GM18873 (cell line): ENCODE measurements at regions not wholly inside any gene's neighbourhood (a gene's known extent, or its start where the extent isn't known, plus 50 kb on each side); places are given as distances from the start of the nearest gene placed in this dataset.
"Not testable (repeated sequence)": the region's sequence is repeated elsewhere in the genome, so short reads cannot be mapped to it uniquely, and the experiment has no call there.

Source experiments
- ATAC-seq: cut with Tn5 transposase; IDR thresholded peaks from one replicate; pipeline ENCODE4 v1.9.1; 2021; ENCODE audit warnings: mild to moderate bottlenecking, moderate library complexity, moderate number of reproducible peaks; ENCODE audit not compliant: unreplicated experiment, low FRiP score

DNA sequence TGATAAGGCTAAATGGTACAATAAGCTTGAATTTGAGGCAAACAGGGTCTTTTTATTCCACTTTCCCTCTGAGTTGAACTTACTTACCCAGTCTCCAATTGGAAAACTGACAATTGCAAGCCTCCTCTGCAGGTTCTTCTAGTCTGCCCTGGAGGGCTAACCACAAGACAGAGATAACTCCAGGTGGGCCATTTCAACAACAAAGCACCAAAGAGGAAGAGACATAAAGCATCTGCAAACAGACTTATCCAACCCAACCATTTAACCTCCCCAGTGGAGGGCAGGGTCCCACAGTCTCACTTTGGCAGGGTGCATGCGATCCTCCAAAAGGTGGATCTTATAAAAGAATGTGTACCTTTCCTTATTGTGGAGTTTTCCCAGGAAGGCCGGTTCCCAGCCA lies 525.8 kb downstream of the DIPK2A start:
- ATAC-seq = no peak

DNA sequence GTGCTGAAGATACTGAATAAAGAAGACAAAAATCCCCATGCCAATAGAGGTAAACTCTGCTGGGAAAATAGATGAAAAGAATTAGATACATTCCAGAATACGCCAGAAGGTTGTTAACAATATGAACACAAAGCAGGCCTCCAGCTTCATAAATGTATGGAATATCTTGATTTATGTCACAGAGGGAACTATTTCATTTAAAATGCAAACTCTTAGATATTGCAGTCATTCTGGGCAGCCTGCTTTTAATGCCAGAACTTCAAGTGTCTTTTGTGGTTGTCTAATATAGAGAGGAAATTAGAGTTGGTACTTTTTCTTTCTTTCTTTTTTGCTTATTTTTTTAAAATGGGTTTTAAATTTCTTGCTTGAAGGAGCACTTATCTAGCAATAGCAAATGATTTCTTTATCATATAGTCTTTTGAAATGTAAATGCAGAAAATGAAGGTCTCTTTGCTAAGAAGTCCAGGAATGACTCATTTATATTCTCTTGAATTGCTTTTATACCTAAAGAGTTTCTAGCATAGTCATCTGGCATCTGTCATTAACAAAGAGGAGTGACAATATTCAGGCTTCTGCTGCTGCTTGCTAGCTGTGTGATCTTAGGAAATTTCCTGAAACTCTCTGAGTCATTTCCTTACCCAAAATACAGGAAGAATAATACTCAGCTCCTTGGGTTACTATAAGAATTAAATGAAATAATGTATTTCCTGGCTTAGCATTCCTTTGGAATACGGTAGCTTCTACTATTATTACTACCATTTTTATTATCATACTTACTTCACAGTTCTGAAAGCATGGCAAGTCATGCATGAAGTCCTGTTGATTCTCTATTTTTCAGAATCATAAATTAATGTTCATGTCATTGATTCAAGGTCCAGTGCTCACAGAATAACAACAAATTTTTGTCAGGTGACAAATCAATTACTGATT lies 527.6 kb downstream of the DIPK2A start:
- ATAC-seq = no peak

DNA sequence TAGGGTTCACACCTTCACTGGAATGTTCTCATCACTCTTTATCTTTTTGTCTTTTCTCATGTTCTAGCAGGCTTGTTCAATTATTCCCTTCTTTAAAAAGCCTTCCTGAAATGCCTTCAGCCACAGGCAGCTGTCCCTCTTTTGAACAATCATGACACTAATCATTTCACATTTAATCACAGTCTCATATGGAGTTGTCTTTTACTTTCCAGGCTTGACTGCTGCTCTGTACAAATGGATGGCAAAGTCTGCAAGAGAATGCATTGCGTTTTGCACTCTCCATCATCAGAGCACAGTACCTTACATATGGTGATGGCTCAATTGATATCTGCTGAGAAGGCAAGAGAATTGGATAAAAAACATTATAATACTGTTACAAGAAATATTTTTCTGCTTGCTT lies 529.8 kb downstream of the DIPK2A start:
- ATAC-seq = no peak

DNA sequence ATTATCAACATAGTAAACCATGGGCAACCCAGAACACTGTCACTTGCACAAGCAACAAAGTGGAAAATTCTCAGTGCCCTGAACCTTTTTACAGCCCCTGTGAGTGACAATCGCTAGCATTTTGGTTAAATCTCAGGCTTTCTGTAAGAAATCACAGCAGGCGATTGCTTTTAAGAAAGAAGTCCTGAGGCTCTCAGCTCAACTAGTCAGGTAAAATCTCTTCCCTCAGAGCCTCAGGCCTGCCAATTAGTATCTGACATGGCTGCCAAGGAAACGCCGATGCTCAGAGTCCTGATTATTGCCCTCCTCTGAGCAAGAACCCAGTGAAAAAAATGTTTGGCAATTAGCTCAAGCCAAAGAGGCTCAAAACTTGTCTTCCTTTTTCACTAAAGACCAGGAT lies 530.8 kb downstream of the DIPK2A start:
- no peak for ATAC-seq

DNA sequence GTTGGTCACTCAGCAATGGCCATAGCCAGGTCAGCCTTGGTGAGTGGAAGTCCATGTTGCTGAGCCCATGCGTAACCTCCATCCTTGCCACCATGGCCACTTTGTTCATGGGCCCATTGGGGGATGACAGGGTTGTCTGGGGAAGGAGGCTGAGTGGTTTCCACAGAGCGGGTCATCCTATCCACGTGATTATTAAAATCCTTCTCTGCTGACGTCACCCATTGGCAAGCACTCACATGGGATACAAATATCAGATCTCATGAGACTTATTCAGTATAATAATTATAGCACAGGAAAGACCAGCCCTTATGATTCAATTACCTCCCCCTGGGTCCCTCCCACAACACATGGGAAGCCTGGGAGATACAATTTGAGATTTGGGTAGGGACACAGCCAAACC lies 534.8 kb downstream of the DIPK2A start:
- ATAC-seq = not testable (repeated sequence)

DNA sequence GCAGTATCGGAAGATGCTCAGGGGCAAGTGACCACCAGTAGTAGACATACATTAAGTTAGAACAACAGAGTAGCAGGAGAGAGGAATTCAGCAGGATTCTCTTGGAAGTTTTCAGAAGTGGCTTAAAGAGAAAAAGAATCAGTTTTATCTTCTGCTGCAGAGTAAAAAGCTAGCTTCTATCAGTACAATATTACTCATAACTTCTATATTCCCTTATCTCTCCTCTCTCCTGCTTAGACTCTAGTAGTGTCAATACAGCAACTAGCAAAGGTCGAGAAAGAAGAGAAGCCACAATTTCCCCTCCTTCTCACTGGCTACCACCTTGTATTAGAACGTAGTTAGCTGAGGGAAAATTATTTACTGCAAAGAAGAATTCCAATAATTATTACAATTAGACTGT lies 539.7 kb downstream of the DIPK2A start:
- ATAC-seq = no peak

DNA sequence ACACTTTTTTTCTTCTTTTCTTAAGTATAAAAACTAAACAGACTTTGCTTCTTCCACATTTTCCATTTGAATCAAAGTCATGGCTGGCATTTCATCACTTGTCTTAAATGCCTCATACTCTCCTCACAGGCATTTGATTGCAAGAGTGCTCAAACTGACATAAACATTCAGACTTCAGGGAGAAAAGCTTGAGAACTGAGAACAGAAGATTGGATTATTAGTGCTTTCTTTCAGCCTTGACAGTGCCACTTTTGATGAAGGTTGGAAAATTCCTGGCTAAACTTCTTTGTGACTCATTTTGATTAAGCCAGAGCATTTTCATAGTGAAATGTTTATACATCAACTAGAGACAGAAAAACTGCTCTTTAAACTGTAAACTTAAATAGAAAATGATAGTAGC lies 544.4 kb downstream of the DIPK2A start:
- ATAC-seq = no peak

DNA sequence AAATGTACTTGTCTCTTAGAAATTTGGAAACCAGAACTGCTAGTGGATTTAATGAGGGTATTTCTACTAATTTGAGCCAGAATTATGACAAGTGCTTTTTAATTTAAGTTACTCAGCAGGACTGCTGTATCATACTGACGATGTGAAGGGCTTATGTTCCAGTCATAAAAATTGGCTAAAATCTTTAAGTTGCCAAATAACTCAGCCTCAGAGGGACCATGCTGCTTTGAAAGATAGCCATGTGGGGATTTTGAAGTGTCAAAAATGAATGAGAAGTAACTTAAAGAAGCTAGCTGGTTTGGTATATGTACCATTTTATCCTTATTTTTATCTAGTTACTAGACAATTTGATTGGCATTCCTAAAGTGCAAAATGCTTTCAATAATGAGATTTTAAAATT lies 545.0 kb downstream of the DIPK2A start:
- no peak for ATAC-seq

DNA sequence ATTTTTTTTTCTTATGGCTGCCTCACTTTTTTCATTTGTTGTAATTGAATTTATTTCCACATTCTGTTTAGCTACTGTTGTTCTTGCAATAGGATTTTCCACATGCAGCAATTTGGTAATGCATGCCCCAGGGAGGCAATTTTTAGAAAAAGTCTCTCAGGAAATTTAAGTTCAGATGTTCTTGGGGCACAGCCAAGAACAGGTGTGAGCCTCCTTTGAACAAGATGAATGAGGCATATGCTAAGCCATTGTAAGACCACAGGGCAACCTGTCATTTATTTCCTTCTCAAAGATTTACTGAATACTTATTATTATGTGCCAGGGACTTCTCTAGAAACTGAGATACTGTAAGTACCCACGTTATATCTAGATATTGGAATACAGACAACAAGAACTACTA lies 549.5 kb downstream of the DIPK2A start:
- no peak for ATAC-seq

DNA sequence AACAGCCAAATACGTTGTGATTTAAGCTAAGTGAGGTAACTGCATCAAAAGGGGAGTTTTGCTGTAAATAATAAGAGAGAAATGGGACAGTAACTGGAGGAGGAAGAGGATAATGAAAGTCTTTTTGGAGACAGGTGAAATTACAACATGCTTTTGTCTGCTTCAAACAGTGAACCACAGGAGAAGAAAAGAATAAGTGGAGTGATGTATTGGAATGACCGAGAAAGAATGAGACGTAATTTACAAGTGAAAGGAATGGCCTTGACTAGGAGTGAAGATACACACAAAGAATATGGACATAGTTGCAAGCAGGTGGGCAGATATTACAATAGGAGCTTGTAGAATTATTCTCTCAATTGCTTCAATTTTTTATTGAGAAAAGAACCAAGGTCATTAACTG lies 550.8 kb downstream of the DIPK2A start:
- ATAC-seq = no peak

DNA sequence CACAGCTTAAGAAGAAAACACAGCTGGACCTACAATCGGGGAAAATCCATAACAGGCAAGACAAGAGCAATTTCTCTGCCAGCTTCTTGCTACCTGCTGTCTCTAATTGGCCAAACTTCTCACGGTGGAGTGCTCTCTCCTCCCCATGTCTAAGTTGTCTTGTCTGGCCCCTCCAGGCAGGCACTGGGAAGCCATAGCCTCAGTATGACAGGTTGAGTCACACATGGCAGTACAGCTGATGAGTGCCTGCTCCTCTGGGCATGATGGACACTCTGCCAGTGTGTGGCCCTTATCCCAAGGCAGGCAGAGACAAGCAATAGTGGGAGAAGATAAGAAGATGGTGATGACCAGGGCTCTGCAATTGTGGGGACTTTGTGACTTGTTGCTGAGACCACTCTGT lies 551.8 kb downstream of the DIPK2A start:
- no peak for ATAC-seq

DNA sequence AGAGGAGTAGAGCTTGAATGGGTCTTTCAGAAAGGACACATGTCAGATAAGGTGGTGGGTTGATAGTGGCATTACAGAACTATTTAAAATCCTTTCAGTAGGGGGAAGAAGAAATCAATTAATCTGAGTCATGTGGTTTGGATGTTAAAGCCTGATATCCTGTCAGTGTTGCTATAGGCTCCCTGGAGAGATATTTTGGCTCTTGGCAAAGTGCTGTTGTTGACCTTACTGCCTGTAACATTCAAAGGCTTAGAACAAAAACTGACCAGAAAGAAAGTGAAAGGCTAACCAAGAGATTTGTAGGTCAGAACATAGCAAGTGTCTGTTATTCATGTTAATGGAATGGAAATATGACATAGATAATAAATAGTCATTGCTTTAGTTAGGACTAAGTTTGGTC lies 552.9 kb downstream of the DIPK2A start:
- ATAC-seq = no peak

DNA sequence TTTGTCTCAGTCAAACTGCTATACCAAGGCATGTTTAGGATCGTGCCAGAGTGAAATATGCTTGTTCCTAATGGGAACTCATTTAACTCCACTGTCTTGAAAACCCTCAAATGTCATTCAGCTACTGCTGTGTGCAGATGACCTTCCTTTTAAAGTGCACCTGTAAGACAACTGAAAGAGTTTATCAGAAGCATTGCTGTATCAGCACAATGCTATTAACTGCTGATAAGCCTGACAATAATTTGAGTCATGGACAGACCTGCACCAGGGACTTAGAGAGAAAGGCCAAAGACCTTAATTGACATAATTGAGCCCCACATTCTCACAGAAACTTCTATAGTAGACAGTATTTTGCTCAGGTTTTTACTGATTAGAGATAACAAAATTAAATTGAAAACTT lies 557.9 kb downstream of the DIPK2A start:
- ATAC-seq = no peak

DNA sequence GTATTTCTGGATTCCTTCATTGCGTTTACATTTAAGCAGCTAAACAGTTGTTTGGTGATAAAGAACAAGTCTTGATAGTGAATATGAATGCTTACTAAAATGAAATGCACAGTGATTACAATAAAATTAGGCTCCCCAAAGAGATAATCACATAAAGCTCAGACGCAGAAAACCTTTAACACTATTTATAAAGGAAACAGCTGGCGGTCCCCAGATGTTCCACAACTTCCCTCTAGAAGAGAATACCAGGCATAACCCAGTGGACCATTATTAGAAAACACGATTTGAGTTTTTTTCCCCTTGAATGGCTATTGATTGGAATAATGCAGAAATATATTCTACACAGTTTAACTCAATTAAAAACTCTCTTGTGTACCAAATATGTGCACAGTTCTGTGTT lies 573.2 kb downstream of the DIPK2A start:
- no peak for ATAC-seq

DNA sequence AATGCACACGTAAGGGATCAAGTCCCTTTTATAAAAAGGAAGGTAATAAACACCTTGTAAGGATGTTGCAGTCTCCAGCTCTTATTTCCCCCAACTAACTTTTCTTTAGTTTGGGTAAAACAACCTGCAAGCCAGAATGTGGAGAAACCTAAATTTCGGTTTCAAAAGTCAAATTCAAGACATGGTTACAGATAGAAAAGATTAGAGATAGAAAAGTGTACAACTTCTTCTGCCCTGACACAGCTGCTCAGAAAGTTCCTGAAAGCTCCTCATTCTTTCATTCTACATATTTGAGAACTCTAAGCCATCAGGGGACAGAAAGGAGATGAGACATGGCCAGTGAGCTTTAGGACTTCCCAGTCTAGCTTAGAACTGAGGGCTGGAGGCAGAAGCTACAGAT lies 574.9 kb downstream of the DIPK2A start:
- ATAC-seq = no peak

DNA sequence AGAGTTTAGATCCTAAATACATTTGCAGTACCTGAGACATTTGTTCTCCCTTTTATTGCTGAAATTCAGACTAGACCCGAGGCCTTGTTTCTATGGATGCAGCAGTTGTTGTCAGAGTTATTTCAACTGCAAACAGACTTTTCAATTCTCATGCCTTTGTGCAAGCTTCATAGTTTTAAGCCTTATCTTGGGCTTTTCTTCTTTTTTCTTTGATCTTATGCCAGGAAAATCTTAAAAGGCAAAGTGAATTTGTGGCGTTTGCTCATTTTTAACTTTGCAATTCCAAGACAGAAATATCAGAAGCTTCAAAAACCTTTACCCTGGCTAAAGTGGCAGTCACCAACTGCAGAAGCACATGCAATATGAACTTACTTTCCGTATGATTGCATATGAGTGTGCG lies 576.7 kb downstream of the DIPK2A start:
- ATAC-seq = no peak

DNA sequence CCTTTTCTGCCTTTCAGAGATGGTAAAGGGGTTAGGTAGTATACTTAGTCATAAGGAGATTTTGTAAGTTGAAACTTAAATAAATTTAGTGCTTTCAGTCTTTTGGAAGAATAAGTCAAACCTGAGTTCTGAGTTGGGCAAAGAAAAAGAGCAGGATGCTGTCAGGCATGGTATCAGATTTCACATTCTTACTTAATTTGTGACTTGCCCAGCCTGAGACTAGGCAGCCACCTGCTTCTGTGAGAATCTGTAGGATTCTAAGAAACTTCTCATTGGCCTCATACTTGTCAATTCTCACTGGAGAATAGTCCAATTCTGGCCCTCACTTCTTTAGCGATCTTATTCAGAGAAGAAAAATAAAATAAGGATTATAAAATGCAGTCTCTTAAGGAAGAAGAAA lies 577.5 kb downstream of the DIPK2A start:
- no peak for ATAC-seq

DNA sequence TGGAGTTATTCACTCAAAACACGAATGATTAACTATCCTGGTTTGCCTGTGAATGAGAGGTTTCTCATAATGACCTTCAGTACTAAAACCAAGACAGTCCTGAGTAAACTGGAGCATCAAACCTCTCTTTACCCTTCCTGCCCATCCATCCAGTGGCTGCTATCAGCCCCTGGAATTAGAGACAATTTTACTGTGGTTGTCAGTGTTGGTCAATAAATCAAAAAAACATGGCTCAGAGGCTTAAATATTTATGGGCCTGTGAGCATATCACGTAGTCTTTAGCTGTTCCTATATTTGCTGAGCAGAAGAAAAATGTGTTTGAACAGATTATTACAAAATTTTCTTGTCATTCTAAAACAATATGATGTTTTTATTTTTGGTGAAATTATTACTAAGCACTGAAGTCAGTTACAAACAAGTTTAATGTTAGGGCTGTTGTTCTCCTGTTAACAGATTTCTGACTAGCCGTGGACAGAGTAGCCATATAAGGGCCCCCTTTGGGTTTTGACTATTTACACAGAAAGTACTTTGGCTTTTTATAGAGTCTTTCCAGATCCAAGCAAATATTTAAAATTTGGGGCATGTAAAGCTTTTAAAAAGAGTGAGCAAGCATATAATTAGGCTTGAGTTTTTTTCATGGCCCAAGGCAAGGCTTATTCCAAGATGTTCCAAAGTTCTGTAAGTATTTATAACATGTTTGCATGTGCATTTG lies 580.9 kb downstream of the DIPK2A start:
- ATAC-seq = no peak

DNA sequence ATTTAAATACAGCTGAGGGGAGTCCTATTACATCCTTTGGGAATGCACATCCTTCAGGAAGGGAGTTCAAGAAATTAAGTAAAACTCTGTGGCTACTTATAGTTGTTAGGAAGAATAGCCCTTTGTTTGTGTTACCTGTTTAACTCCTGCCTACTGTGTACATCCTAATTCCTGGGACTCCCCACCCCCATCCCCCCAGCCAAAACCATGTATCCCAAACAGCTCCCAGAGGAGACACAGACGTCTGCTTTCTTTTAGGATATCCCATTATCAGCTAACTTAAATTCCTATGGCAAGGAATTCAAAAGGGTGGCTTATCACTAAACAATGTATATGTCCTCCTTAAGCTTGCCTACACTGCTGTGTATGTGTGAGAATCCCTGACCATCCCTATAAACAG lies 581.7 kb downstream of the DIPK2A start:
- no peak for ATAC-seq

DNA sequence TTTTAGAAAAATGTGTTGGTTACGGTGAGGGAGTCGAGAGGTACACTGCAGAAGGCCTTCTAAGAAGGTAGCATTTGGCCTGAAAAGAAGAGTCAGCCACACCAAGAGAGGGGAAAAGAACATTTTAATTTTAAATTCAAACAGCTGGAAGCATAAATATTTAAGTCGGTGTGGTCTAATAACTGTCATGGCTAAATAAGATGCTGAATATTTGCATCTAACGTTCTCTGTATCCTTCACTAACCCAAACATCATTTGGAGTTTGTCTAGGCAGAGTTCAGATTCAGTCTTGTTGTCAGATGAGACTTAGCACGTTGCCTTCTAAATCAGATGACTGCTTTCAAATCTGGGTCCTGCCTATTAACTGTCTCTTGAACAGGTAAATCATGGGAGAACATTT lies 583.3 kb downstream of the DIPK2A start:
- no peak for ATAC-seq

DNA sequence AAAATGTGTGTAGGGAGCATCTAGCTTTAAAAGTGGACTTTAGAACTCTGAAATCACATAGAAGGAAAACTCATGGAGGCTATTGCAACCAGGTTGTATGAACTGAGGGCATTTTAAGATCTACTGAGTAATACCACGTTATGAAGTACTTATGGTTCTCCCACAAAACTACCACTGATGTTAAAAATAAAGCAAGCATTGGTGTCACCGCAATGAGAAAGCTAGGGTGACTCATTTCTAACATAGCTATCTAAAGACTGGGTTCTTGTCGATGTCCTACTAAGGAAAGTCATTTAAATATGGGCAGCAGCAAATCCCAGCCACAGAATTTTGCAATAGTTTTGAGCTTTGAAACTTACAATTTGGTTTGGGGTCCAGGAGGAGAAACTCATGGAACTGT lies 584.8 kb downstream of the DIPK2A start:
- ATAC-seq = peak; percentile 86

DNA sequence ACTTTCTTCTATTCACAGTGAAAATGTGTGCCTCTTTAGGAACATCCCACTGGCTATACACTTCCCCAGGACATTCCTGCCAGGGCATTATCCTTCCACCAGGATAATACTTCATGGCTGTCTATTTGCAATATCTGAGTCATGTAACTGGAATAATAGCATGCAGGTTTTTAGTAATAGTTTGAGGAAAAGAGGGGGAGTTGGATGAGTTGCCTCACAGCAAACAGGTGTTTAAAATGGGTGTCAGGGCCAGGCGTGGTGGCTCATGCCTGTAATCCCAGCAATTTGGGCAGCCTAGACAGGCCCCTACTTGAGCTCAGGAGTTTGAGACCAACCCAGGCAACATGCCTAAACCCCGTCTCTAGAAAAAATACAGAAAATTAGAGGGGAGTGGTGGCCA lies 585.9 kb downstream of the DIPK2A start:
- no peak for ATAC-seq
